ENCODE measurements at regions not wholly inside any gene's neighbourhood (a gene's known extent, or its start where the extent isn't known, plus 50 kb on each side); places are given as distances from the start of the nearest gene placed in this dataset.
A peak's percentile ranks its signal among the peaks of the same experiment; 100 is the strongest.

DNA sequence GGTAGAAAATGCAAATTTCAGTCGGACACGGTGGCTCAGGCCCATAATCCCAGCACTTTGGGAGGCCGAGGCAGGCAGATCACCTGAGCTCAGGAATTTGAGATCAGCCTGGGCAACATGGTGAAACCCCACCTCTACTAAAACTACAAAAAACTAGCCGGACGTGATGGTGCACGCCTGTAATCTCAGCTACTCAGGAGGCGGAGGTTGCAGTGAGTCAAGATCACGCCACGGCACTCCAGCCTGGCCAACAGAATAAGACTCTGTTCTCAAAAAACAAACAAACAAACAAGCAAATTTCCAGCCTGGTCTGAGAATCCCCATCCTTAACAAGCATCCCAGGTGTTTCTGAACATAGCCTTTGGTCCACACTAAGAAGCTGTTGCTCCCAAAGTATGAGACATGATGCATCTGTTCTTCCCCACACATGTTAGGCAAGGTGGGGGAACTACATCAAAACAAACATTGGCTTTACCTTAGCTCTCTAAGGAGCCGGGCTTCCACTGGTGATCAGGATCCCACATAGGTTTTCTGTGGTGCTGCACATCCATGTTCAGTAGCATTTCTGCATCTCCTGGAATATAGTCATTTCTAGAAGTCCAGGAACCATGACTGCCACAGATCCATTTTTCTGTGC lies 92.5 kb upstream of the DMRT1 start:
- peaks cover 22% of the 10 kb centered on the region for H3K36me3 Mint-ChIP-seq
- no peaks in the 10 kb centered on the region for H3K9me3 Mint-ChIP-seq
- peaks cover 22% of the 10 kb centered on the region for H3K4me1 Mint-ChIP-seq
- DNase-seq (ENCODE audit: low spot score): no peak
- H3K9me3 ChIP-seq (ENCODE audit: low read depth): no peaks in the 10 kb centered on the region
- no peak overlapping the region for H3K4me3 ChIP-seq
- H2AFZ ChIP-seq (replicated peaks): no peak overlapping the region
- no peaks in the 10 kb centered on the region for H4K20me1 ChIP-seq (ENCODE audit: low read depth)
- peaks cover 5% of the 10 kb centered on the region for H3F3A ChIP-seq (ENCODE audit: low read depth)
- H3K27ac Mint-ChIP-seq: no peak overlapping the region
- H3K27me3 Mint-ChIP-seq (ENCODE audit: insufficient read depth, low read depth): peaks cover 2% of the 10 kb centered on the region
- no peak overlapping the region for H3K4me3 Mint-ChIP-seq
- no peaks in the 10 kb centered on the region for H3K27me3 ChIP-seq
- no peak overlapping the region for H3K27ac ChIP-seq
- TF ChIP-seq EZH2 (IDR thresholded peaks at IDR 0.05) (no peak), CTCF (IDR thresholded peaks at IDR 0.05) (no peak), EZH2phosphoT487 (IDR thresholded peaks at IDR 0.05) (no peak)
- H3K4me1 ChIP-seq: peaks cover 6% of the 10 kb centered on the region
- H3K9ac ChIP-seq: no peak overlapping the region
- no peaks in the 10 kb centered on the region for H3K79me2 ChIP-seq (ENCODE audit: low read depth)
- no peaks in the 10 kb centered on the region for H3K36me3 ChIP-seq
- no peak overlapping the region for H3K4me2 ChIP-seq

DNA sequence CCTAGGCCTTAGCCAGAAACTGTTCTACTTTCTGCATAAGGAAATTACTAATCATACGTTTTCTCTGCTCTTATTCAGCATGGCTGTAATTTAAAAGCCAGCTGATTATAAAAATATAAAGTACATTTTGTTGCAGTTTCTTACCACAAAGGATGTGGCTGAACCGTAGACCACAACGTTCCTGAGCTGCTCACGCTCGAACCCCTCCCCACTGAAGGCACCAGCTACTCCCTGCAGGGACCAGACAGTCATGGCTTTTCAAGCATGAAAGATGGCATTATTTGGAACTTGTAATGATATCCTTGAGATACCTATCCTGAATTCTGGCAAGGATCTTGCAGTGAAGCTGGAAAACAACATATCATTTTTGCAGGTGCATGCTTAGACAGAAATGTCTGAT lies 91.8 kb upstream of the DMRT1 start:
- Mint-ChIP-seq H3K9me3 (no peaks in the 10 kb centered on the region), H3K4me3 (no peak overlapping the region), H3K4me1 (peaks cover 16% of the 10 kb centered on the region), H3K27me3 (ENCODE audit: insufficient read depth, low read depth) (peaks cover 2% of the 10 kb centered on the region), H3K27ac (no peak overlapping the region), H3K36me3 (peaks cover 16% of the 10 kb centered on the region)
- Histone ChIP-seq H3K4me3 (no peak overlapping the region), H3K79me2 (ENCODE audit: low read depth) (no peaks in the 10 kb centered on the region), H3K27me3 (no peaks in the 10 kb centered on the region), H3K9ac (no peak overlapping the region), H3K9me3 (ENCODE audit: low read depth) (no peaks in the 10 kb centered on the region), H3F3A (ENCODE audit: low read depth) (no peaks in the 10 kb centered on the region), H2AFZ (replicated peaks) (no peak overlapping the region), H3K4me1 (no peaks in the 10 kb centered on the region), H3K27ac (no peak overlapping the region), H3K4me2 (no peak overlapping the region), H3K36me3 (no peaks in the 10 kb centered on the region), H4K20me1 (ENCODE audit: low read depth) (no peaks in the 10 kb centered on the region)
- peak; percentile 16 for DNase-seq (ENCODE audit: low spot score)
- TF ChIP-seq CTCF (IDR thresholded peaks at IDR 0.05): no peak
- no peak for TF ChIP-seq EZH2 (IDR thresholded peaks at IDR 0.05)
- TF ChIP-seq EZH2phosphoT487 (IDR thresholded peaks at IDR 0.05): no peak

- H3K4me1 Mint-ChIP-seq: peaks cover 16% of the 10 kb centered on the region
- no peak overlapping the region for H3K9ac ChIP-seq
- H3F3A ChIP-seq (ENCODE audit: low read depth): no peaks in the 10 kb centered on the region
- H3K27ac Mint-ChIP-seq: no peak overlapping the region
- no peaks in the 10 kb centered on the region for H3K36me3 ChIP-seq
- no peak overlapping the region for H2AFZ ChIP-seq (replicated peaks)
- H4K20me1 ChIP-seq (ENCODE audit: low read depth): no peaks in the 10 kb centered on the region
- no peak for DNase-seq (ENCODE audit: low spot score)
- H3K27ac ChIP-seq: no peak overlapping the region
- peaks cover 14% of the 10 kb centered on the region for H3K36me3 Mint-ChIP-seq
- H3K4me3 ChIP-seq: no peak overlapping the region
- H3K9me3 ChIP-seq (ENCODE audit: low read depth): no peaks in the 10 kb centered on the region
- H3K4me3 Mint-ChIP-seq: no peak overlapping the region
- no peaks in the 10 kb centered on the region for H3K79me2 ChIP-seq (ENCODE audit: low read depth)
- peaks cover 4% of the 10 kb centered on the region for H3K27me3 Mint-ChIP-seq (ENCODE audit: insufficient read depth, low read depth)
- no peak overlapping the region for H3K4me2 ChIP-seq
- no peaks in the 10 kb centered on the region for H3K27me3 ChIP-seq
- H3K9me3 Mint-ChIP-seq: no peaks in the 10 kb centered on the region
- H3K4me1 ChIP-seq: no peaks in the 10 kb centered on the region
- TF ChIP-seq EZH2 (IDR thresholded peaks at IDR 0.05) (no peak), EZH2phosphoT487 (IDR thresholded peaks at IDR 0.05) (no peak), CTCF (IDR thresholded peaks at IDR 0.05) (no peak)
These were observed 91.1 kb upstream of the DMRT1 start for GRCh38 chr9:750249-750967.
